Caco-2 (cell line): ENCODE measurements at regions not wholly inside any gene's neighbourhood (a gene's known extent, or its start where the extent isn't known, plus 50 kb on each side); places are given as distances from the start of the nearest gene placed in this dataset.
A peak's percentile ranks its signal among the peaks of the same experiment; 100 is the strongest.

Experiments used
- BruUV-seq: library from RNA; stranded (reverse); fragments of 400-500 nt; replicated peaks from 2 replicates; lab custom pipeline; 2021; lab: Mats Ljungman, UMichigan
- CTCF ChIA-PET: fragments of 300-600 bp; sonication (Branson Sonifier 250); formaldehyde crosslinking; loops from one replicate; lab custom pipeline; 2022; ENCODE audit warnings: antibody characterized with exemption; lab: Charles Lee
- POLR2A ChIA-PET: fragments of 300-600 bp; sonication (Branson Sonifier 250); formaldehyde crosslinking; loops from one replicate; lab custom pipeline; 2022; ENCODE audit warnings: antibody characterized with exemption; lab: Charles Lee
- DNase-seq, 2 experiments: peaks; one replicate each; pipeline versions ENCODE4 v3.0.0 to v3.0.0-alpha.2; 2020 to 2022
- H3K27me3 ChIP-seq: replicated peaks from 2 replicates; pipeline ENCODE4 v1.6.0; 2011; ENCODE audit warnings: low read length; ENCODE audit not compliant: control insufficient read depth, insufficient read depth
- H3K36me3 ChIP-seq: 2 replicates; pipeline ENCODE4 v1.5.1; 2011; ENCODE audit warnings: low read length; ENCODE audit not compliant: control insufficient read depth, insufficient read depth
- H3K4me1 ChIP-seq: fragments of 250-450 bp; sonication (Bioruptor Pico); 2 replicates; pipeline ENCODE4 v1.5.1; 2020; ENCODE audit warnings: mild to moderate bottlenecking
- H3K4me3 ChIP-seq: 2 replicates; pipeline ENCODE4 v1.5.1; 2011; ENCODE audit warnings: low read depth, mild to moderate bottlenecking, control low read depth, low read length
- H3K9me3 ChIP-seq: fragments of 250-450 bp; sonication (Bioruptor Pico); 2 replicates; pipeline ENCODE4 v1.5.1; 2020; ENCODE audit warnings: mild to moderate bottlenecking, moderate library complexity
- H3K27ac Mint-ChIP-seq: one replicate; pipeline ENCODE4 v1.8.0; 2022; ENCODE audit warnings: mixed read lengths; ENCODE audit not compliant: unreplicated experiment
- H3K27me3 Mint-ChIP-seq: one replicate; pipeline ENCODE4 v1.8.0; 2022; ENCODE audit warnings: mixed read lengths; ENCODE audit not compliant: insufficient read depth, unreplicated experiment
- H3K36me3 Mint-ChIP-seq: one replicate; pipeline ENCODE4 v1.8.0; 2022; ENCODE audit warnings: mild to moderate bottlenecking, mixed read lengths; ENCODE audit not compliant: insufficient read depth, unreplicated experiment
- H3K4me1 Mint-ChIP-seq: one replicate; pipeline ENCODE4 v1.8.0; 2022; ENCODE audit warnings: low read depth, mixed read lengths; ENCODE audit not compliant: unreplicated experiment
- H3K4me3 Mint-ChIP-seq: one replicate; pipeline ENCODE4 v1.8.0; 2022; ENCODE audit warnings: mild to moderate bottlenecking, moderate library complexity, mixed read lengths; ENCODE audit not compliant: unreplicated experiment
- H3K9me3 Mint-ChIP-seq: one replicate; pipeline ENCODE4 v1.8.0; 2022; ENCODE audit warnings: mixed read lengths; ENCODE audit not compliant: unreplicated experiment
- CTCF ChIP-seq, 2 experiments: fragments of 200-600 bp in 1 of 2; IDR thresholded peaks; 1 replicate in 1 of 2; 2 replicates in 1 of 2; pipeline versions ENCODE4 v1.5.1 to v1.8.0; 2011 to 2022; ENCODE audit warnings: antibody characterized with exemption in 1 of 2, control low read depth in 1 of 2, inconsistent platforms in 1 of 2, low read depth in 1 of 2, low read length in 1 of 2, mild to moderate bottlenecking in 1 of 2, moderate library complexity in 1 of 2; ENCODE audit not compliant: insufficient read depth in 1 of 2, severe bottlenecking in 1 of 2, unreplicated experiment in 1 of 2
- intact Hi-C: fragments of 100-400 bp; cut with micrococcal nuclease; formaldehyde crosslinking; loops from one replicate; pipeline ENCODE4 v1.10.0; 2022; ENCODE audit not compliant: unreplicated experiment

DNA sequence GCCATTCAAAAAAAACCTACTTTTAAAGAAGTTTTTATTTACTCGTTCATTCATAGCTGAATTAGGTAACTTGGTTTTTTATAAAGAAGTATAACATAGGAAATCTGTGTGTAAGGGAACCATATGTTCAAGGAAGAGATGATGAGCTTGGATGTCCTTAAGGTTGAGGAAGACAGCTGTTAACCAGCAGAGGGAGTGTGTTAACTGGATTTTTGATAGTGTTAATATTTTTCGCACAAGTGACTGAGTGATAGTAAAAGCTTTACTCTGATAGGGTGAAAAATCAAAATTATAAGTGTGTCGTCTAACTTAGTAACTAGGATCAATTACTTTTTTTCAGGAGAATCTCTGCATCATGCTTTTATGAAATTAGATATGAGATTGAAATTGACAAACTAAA lies 134.7 kb downstream of the ARL5B start:
- H3K9me3 Mint-ChIP-seq, result peaks cover 50% of the 10 kb centered on the region
- BruUV-seq, result no TSS peak
- ChIA-PET POLR2A (no interaction called here), CTCF (interaction anchor here (0.6 to 1.4 kb wide), 2 partner anchors 310 to 375 kb away, joined by 3 to 7 read pairs; no protein-coding TSS in a partner anchor)
- H3K4me1 ChIP-seq, result no peaks in the 10 kb centered on the region
- H3K36me3 ChIP-seq, result no peaks in the 10 kb centered on the region
- H3K36me3 Mint-ChIP-seq, result no peaks in the 10 kb centered on the region
- no peak overlapping the region for H3K4me3 Mint-ChIP-seq
- intact Hi-C loops, result loop anchor here (1.0 to 10.0 kb wide), 4 partner anchors 107 to 991 kb away; no protein-coding TSS in a partner anchor
- peak in 1 of 2 experiments; percentile 33 for DNase-seq
- H3K27me3 ChIP-seq, result no peaks in the 10 kb centered on the region
- TF ChIP-seq CTCF (IDR thresholded peaks at IDR 0.05; ENCODE audit: insufficient read depth in 1 of 2, low read depth in 1 of 2, low read length in 1 of 2, severe bottlenecking in 1 of 2, unreplicated experiment in 1 of 2), result peak; percentile 62 to 71
- no peaks in the 10 kb centered on the region for H3K4me1 Mint-ChIP-seq
- no peak overlapping the region for H3K4me3 ChIP-seq
- peaks cover 4% of the 10 kb centered on the region for H3K27me3 Mint-ChIP-seq
- H3K27ac Mint-ChIP-seq, result no peak overlapping the region
- peaks cover 2% of the 10 kb centered on the region; the same call in 1 of the 2 replicates for H3K9me3 ChIP-seq

DNA sequence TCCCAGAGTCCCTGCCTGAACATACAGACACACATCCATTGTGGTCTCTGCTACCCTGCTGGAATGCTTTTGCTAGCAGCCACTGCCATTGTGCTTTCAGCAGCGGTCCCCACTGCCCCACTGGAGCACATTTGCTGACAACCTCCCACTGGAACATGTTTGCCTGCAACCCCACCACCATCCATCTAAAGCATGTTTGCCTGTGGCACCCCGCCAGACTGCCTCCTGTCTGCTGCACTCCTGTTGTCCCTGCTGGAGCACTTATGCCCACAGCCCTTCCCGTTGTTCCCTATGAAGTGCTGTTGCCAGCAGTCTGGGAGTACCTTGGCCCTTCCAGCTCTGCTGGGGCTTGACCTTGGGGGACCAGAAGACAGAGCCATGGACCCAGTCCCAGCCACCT lies 136.3 kb downstream of the ARL5B start:
- H3K9me3 Mint-ChIP-seq, result peaks cover 34% of the 10 kb centered on the region
- ChIA-PET POLR2A (no interaction called here), CTCF (no interaction called here)
- H3K4me1 Mint-ChIP-seq, result no peaks in the 10 kb centered on the region
- H3K27ac Mint-ChIP-seq, result no peak overlapping the region
- Histone ChIP-seq H3K4me3 (no peak overlapping the region), H3K27me3 (no peaks in the 10 kb centered on the region), H3K9me3 (no peaks in the 10 kb centered on the region), H3K4me1 (no peaks in the 10 kb centered on the region), H3K36me3 (no peaks in the 10 kb centered on the region)
- no peak overlapping the region for H3K4me3 Mint-ChIP-seq
- peaks cover 4% of the 10 kb centered on the region for H3K27me3 Mint-ChIP-seq
- H3K36me3 Mint-ChIP-seq, result no peaks in the 10 kb centered on the region
- DNase-seq, result no peak
- BruUV-seq, result no TSS peak
- TF ChIP-seq CTCF (IDR thresholded peaks at IDR 0.05; ENCODE audit: insufficient read depth in 1 of 2, low read depth in 1 of 2, low read length in 1 of 2, severe bottlenecking in 1 of 2, unreplicated experiment in 1 of 2), result no peak
- intact Hi-C loops, result loop anchor here (10.0 kb wide), 1 partner anchor 989 kb away; no protein-coding TSS in a partner anchor

- peaks cover 25% of the 10 kb centered on the region for H3K9me3 Mint-ChIP-seq
- peaks cover 2% of the 10 kb centered on the region for H3K27me3 Mint-ChIP-seq
- Histone ChIP-seq H3K9me3 (no peaks in the 10 kb centered on the region), H3K4me1 (no peaks in the 10 kb centered on the region), H3K36me3 (no peaks in the 10 kb centered on the region), H3K27me3 (no peaks in the 10 kb centered on the region), H3K4me3 (no peak overlapping the region)
- no peaks in the 10 kb centered on the region for H3K4me1 Mint-ChIP-seq
- intact Hi-C loops, result loop anchor here (10.0 kb wide), 1 partner anchor 988 kb away; no protein-coding TSS in a partner anchor
- no TSS peak for BruUV-seq
- H3K4me3 Mint-ChIP-seq, result no peak overlapping the region
- DNase-seq, result no peak
- POLR2A ChIA-PET, result no interaction called here
- H3K36me3 Mint-ChIP-seq, result no peaks in the 10 kb centered on the region
- TF ChIP-seq CTCF (IDR thresholded peaks at IDR 0.05; ENCODE audit: insufficient read depth in 1 of 2, low read depth in 1 of 2, low read length in 1 of 2, severe bottlenecking in 1 of 2, unreplicated experiment in 1 of 2), result no peak
- H3K27ac Mint-ChIP-seq, result no peak overlapping the region
- CTCF ChIA-PET, result no interaction called here
These were observed 138.1 kb downstream of the ARL5B start for GRCh38 chr10:18797286-18797685.
